ENCODE measurements at regions not wholly inside any gene's neighbourhood (a gene's known extent, or its start where the extent isn't known, plus 50 kb on each side); places are given as distances from the start of the nearest gene placed in this dataset.

- TF ChIP-seq CTCF (IDR thresholded peaks at IDR 0.05) (no peak), POLR2A (IDR thresholded peaks at IDR 0.05) (no peak)
These were observed 108.4 kb downstream of the KLF5 start for GRCh38 chr13:73167028-73167820.
